H9 (cell line): ENCODE measurements at regions not wholly inside any gene's neighbourhood (a gene's known extent, or its start where the extent isn't known, plus 50 kb on each side); places are given as distances from the start of the nearest gene placed in this dataset.

ENCODE experiments used
- DNase-seq: peaks from one replicate; pipeline ENCODE4 v3.0.0-alpha.2; 2017
- H2AFZ ChIP-seq: one replicate; pipeline ENCODE4 v1.6.1; 2013; ENCODE audit warnings: mild to moderate bottlenecking, low read length, control low read depth, moderate library complexity
- H2AK5ac ChIP-seq: 2 replicates; pipeline ENCODE4 v1.6.1; 2013; ENCODE audit warnings: low read length, control low read depth, mixed read lengths; ENCODE audit not compliant: insufficient read length
- H2BK120ac ChIP-seq: one replicate; pipeline ENCODE4 v1.6.1; 2013; ENCODE audit warnings: low read depth, mild to moderate bottlenecking, low read length, control low read depth, inconsistent platforms; ENCODE audit not compliant: poor library complexity, severe bottlenecking
- H2BK12ac ChIP-seq: 2 replicates; pipeline ENCODE4 v1.6.1; 2013; ENCODE audit warnings: low read length, control low read depth, mixed read lengths, low read depth; ENCODE audit not compliant: insufficient read length
- H2BK15ac ChIP-seq: 2 replicates; pipeline ENCODE4 v1.6.1; 2013; ENCODE audit warnings: low read depth, low read length, control low read depth
- H2BK20ac ChIP-seq: one replicate; pipeline ENCODE4 v1.6.1; 2013; ENCODE audit warnings: low read depth, mild to moderate bottlenecking, low read length, control low read depth, inconsistent platforms; ENCODE audit not compliant: poor library complexity, severe bottlenecking
- H2BK5ac ChIP-seq: 2 replicates; pipeline ENCODE4 v1.6.1; 2013; ENCODE audit warnings: low read length, control low read depth, mixed read lengths; ENCODE audit not compliant: insufficient read length
- H3K14ac ChIP-seq: 2 replicates; pipeline ENCODE4 v1.6.1; 2013; ENCODE audit warnings: low read length, control low read depth; ENCODE audit not compliant: insufficient read depth
- H3K18ac ChIP-seq: 2 replicates; pipeline ENCODE4 v1.6.1; 2013; ENCODE audit warnings: low read depth, mild to moderate bottlenecking, mixed read lengths, low read length, control low read depth; ENCODE audit not compliant: insufficient read length
- H3K23ac ChIP-seq: 2 replicates; pipeline ENCODE4 v1.6.1; 2013; ENCODE audit warnings: low read length, control low read depth, mixed read lengths, low read depth; ENCODE audit not compliant: insufficient read length
- H3K23me2 ChIP-seq: 2 replicates; pipeline ENCODE4 v1.6.1; 2013; ENCODE audit warnings: low read depth, mild to moderate bottlenecking, mixed read lengths, low read length, control low read depth; ENCODE audit not compliant: insufficient read length, poor library complexity, severe bottlenecking
- H3K27ac ChIP-seq: 2 replicates; pipeline ENCODE4 v1.5.1; 2013; ENCODE audit warnings: low read length, control low read depth, mixed read lengths, low read depth; ENCODE audit not compliant: insufficient read length
- H3K27me3 ChIP-seq: 2 replicates; pipeline ENCODE4 v1.6.1; 2013; ENCODE audit warnings: low read length, control low read depth, inconsistent platforms; ENCODE audit not compliant: insufficient read depth
- H3K4ac ChIP-seq: 2 replicates; pipeline ENCODE4 v1.6.1; 2013; ENCODE audit warnings: low read depth, mild to moderate bottlenecking, control low read depth, inconsistent platforms, low read length, moderate library complexity
- H3K4me1 ChIP-seq: 2 replicates; pipeline ENCODE4 v1.6.1; 2013; ENCODE audit warnings: low read length, control low read depth, inconsistent platforms; ENCODE audit not compliant: insufficient read depth
- H3K4me2 ChIP-seq: 2 replicates; pipeline ENCODE4 v1.6.1; 2013; ENCODE audit warnings: low read length, control low read depth, mixed read lengths; ENCODE audit not compliant: insufficient read length, insufficient read depth
- H3K56ac ChIP-seq: 2 replicates; pipeline ENCODE4 v1.6.1; 2013; ENCODE audit warnings: low read depth, mild to moderate bottlenecking, mixed read lengths, low read length, control low read depth; ENCODE audit not compliant: insufficient read length
- H3K79me1 ChIP-seq: 2 replicates; pipeline ENCODE4 v1.6.1; 2013; ENCODE audit warnings: low read depth, mild to moderate bottlenecking, moderate library complexity, low read length, control low read depth, inconsistent platforms; ENCODE audit not compliant: insufficient read depth, poor library complexity, severe bottlenecking
- H3K79me2 ChIP-seq: 2 replicates; pipeline ENCODE4 v1.6.1; 2013; ENCODE audit warnings: low read length, control low read depth, inconsistent platforms; ENCODE audit not compliant: insufficient read depth
- H3K9ac ChIP-seq: 2 replicates; pipeline ENCODE4 v1.6.1; 2013; ENCODE audit warnings: low read length, control low read depth, mixed read lengths; ENCODE audit not compliant: insufficient read length; ENCODE audit errors: extremely low read depth
- H3K9me3 ChIP-seq: one replicate; pipeline ENCODE4 v1.6.1; 2013; ENCODE audit warnings: low read depth, low read length, inconsistent platforms; ENCODE audit not compliant: control insufficient read depth
- H3T11ph ChIP-seq: one replicate; pipeline ENCODE4 v1.6.1; 2013; ENCODE audit warnings: mild to moderate bottlenecking, low read length, control low read depth, inconsistent platforms
- H4K20me1 ChIP-seq: one replicate; pipeline ENCODE4 v1.6.1; 2013; ENCODE audit not compliant: control insufficient read depth, insufficient read length, insufficient read depth
- H4K5ac ChIP-seq: 2 replicates; pipeline ENCODE4 v1.6.1; 2013; ENCODE audit warnings: low read depth, mild to moderate bottlenecking, mixed read lengths, low read length, control low read depth; ENCODE audit not compliant: insufficient read length
- H4K8ac ChIP-seq: replicated peaks from 2 replicates; pipeline ENCODE4 v1.6.1; 2013; ENCODE audit warnings: low read length, control low read depth, mixed read lengths, low read depth; ENCODE audit not compliant: insufficient read length
- H4K91ac ChIP-seq: 2 replicates; pipeline ENCODE4 v1.6.1; 2013; ENCODE audit warnings: low read depth, mild to moderate bottlenecking, moderate library complexity, mixed read lengths, low read length, control low read depth; ENCODE audit not compliant: insufficient read length
- H3K27ac Mint-ChIP-seq, 3 experiments: 2 replicates in 2 of 3; 3 replicates in 1 of 3; pipeline ENCODE4 v1.8.0; 2020 to 2021; ENCODE audit warnings: mixed read lengths in 3 of 3, mild to moderate bottlenecking in 1 of 3, moderate library complexity in 1 of 3
- H3K27me3 Mint-ChIP-seq: 2 replicates; pipeline ENCODE4 v1.8.0; 2021; ENCODE audit warnings: low read depth, mild to moderate bottlenecking, moderate library complexity, mixed read lengths
- H3K36me3 Mint-ChIP-seq, 3 experiments: 2 replicates in 2 of 3; 3 replicates in 1 of 3; pipeline ENCODE4 v1.8.0; 2020 to 2021; ENCODE audit warnings: low read depth in 3 of 3, mixed read lengths in 3 of 3; ENCODE audit not compliant: insufficient read depth in 1 of 3
- H3K4me1 Mint-ChIP-seq, 2 experiments: 2 replicates each; pipeline ENCODE4 v1.8.0; 2020; ENCODE audit warnings: mixed read lengths in 2 of 2
- H3K4me3 Mint-ChIP-seq, 2 experiments: 2 replicates in 1 of 2; 3 replicates in 1 of 2; pipeline ENCODE4 v1.8.0; 2020 to 2021; ENCODE audit warnings: mild to moderate bottlenecking in 2 of 2, mixed read lengths in 2 of 2, moderate library complexity in 1 of 2
- H3K9me3 Mint-ChIP-seq, 2 experiments: 2 replicates in 1 of 2; 3 replicates in 1 of 2; pipeline ENCODE4 v1.8.0; 2020; ENCODE audit warnings: mild to moderate bottlenecking in 2 of 2, mixed read lengths in 2 of 2, moderate library complexity in 1 of 2
- CTCF ChIP-seq: fragments of 200-600 bp; sonication (generic); conservative IDR thresholded peaks from 3 replicates; pipeline ENCODE4 v1.8.0; 2021; ENCODE audit warnings: antibody characterized with exemption, mild to moderate bottlenecking
- WGBS: extraction: QIAGEN DNeasy Blood & Tissue Kit; methylation state at CpG from one replicate; pipeline ENCODE4 v1.1.7; 2013; ENCODE audit warnings: missing lambda C conversion rate, low lambda C conversion rate, mixed read lengths; ENCODE audit not compliant: insufficient read length; ENCODE audit errors: extremely low coverage; 5-methylcytosine and 5-hydroxymethylcytosine counted together

GRCh38 chr21:26320596-26320995 is 150.0 kb upstream of the APP start:
- no CpG with 5 or more reads among the region's 3 CpGs for WGBS
- no peaks in the 10 kb centered on the region for H3K79me2 ChIP-seq
- no peak overlapping the region for H3K4ac ChIP-seq
- H3K56ac ChIP-seq = no peak overlapping the region
- no peaks in the 10 kb centered on the region for H3K4me1 ChIP-seq
- H3K18ac ChIP-seq = no peak overlapping the region
- no peak overlapping the region for H2BK120ac ChIP-seq
- no peak for DNase-seq
- no peaks in the 10 kb centered on the region for H3K23me2 ChIP-seq
- no peak overlapping the region for H4K91ac ChIP-seq
- H3K4me2 ChIP-seq = no peak overlapping the region
- H3K14ac ChIP-seq = no peak overlapping the region
- no peaks in the 10 kb centered on the region for H3K79me1 ChIP-seq
- no peak for TF ChIP-seq CTCF
- no peak overlapping the region for H2BK12ac ChIP-seq
- Mint-ChIP-seq H3K9me3 (no peaks in the 10 kb centered on the region), H3K4me1 (no peaks in the 10 kb centered on the region), H3K27me3 (no peaks in the 10 kb centered on the region), H3K4me3 (no peak overlapping the region), H3K27ac (no peak overlapping the region), H3K36me3 (no peaks in the 10 kb centered on the region)
- H4K20me1 ChIP-seq = no peaks in the 10 kb centered on the region
- no peaks in the 10 kb centered on the region for H3K27me3 ChIP-seq
- no peak overlapping the region for H2BK20ac ChIP-seq
- no peak overlapping the region for H2AK5ac ChIP-seq
- no peak overlapping the region for H2BK5ac ChIP-seq
- H4K8ac ChIP-seq = no peak overlapping the region
- H4K5ac ChIP-seq = no peak overlapping the region
- H3T11ph ChIP-seq = no peak overlapping the region
- no peak overlapping the region for H3K27ac ChIP-seq
- H2AFZ ChIP-seq = no peak overlapping the region
- H3K9ac ChIP-seq = no peak overlapping the region
- no peaks in the 10 kb centered on the region for H3K9me3 ChIP-seq
- H3K23ac ChIP-seq = no peak overlapping the region
- H2BK15ac ChIP-seq = no peak overlapping the region
